Gastrocnemius medialis (tissue), 4 donors: ENCODE measurements at regions not wholly inside any gene's neighbourhood (a gene's known extent, or its start where the extent isn't known, plus 50 kb on each side); places are given as distances from the start of the nearest gene placed in this dataset.

ENCODE experiments used
- CTCF ChIP-seq, 5 experiments: fragments of 450-650 bp in 3 of 5; fragments of 200-600 bp in 2 of 5; sonication (generic) in 2 of 5; IDR thresholded peaks in 4 of 5; conservative IDR thresholded peaks in 1 of 5; 1 replicate in 4 of 5; 2 replicates in 1 of 5; pipeline ENCODE4 v1.5.1; 2016 to 2019; ENCODE audit warnings: antibody characterized with exemption in 5 of 5, mild to moderate bottlenecking in 3 of 5, moderate library complexity in 3 of 5
- POLR2A ChIP-seq, 2 donors: fragments of 450-650 bp; IDR thresholded peaks; one replicate each; pipeline ENCODE4 v1.6.1; 2017; ENCODE audit warnings: antibody characterized with exemption in 2 of 2, mild to moderate bottlenecking in 2 of 2, moderate library complexity in 2 of 2

DNA sequence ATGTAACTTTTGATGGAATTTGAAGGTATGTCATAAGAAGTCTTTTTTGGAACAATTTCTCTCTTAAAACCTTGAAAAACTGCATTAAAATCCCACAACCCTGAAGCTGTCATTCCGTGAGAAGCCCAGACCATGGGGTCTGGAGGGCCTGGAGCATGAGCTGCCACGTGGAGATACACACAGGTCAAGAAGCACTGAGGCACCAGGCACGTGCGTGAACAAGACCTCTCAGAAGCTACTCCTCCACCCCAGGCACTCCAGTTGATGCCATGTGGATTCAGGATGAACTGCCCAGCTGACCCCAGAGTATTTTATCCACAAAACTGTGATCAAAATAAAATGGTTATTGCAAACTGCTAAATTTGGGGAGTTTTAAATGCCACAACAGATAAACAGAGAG, 227.5 kb upstream of the BRINP1 start:
- TF ChIP-seq CTCF (IDR thresholded peaks at IDR 0.05 in 4 of 5, conservative IDR thresholded peaks at IDR 0.05 in 1 of 5) = no peak
- TF ChIP-seq POLR2A (IDR thresholded peaks at IDR 0.05) = no peak
